Stomach (tissue), 4 donors: ENCODE measurements at regions not wholly inside any gene's neighbourhood (a gene's known extent, or its start where the extent isn't known, plus 50 kb on each side); places are given as distances from the start of the nearest gene placed in this dataset.

ENCODE experiments used
- POLR2AphosphoS5 ChIP-seq, 3 donors: sonication (generic); formaldehyde crosslinking; IDR thresholded peaks; one replicate each; pipeline ENCODE4 v1.6.1; 2016; ENCODE audit warnings: antibody characterized with exemption in 3 of 3
- TF ChIP-seq, protein P1 (sequence below), 7 experiments: fragments of 450-650 bp in 4 of 7; fragments of 200-600 bp in 3 of 7; sonication (generic) in 3 of 7; IDR thresholded peaks; one replicate each; pipeline ENCODE4 v1.5.1; 2016 to 2019; ENCODE audit warnings: antibody characterized with exemption in 7 of 7, control low read depth in 2 of 7, mild to moderate bottlenecking in 1 of 7

DNA sequence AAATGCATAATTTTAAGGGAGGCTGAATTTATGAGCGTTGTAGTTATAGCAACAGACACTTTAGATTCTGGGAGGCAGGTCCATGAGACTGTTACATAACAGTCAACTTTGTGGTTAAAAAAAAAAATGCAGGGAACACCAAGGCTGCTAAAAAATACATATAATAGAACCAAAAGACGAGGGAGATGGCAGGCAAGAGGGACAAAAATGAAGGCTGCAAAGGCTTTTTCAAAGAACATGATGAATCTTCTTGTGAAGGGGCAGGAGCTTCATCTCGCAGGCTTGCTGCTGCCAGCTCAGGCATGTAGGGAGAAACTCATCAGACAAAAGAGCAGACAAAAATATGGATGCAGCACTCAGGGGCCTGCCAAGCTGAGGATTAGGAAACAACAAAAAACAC is 243.9 kb downstream of the SHQ1 start:
- TF ChIP-seq, protein P1, sequence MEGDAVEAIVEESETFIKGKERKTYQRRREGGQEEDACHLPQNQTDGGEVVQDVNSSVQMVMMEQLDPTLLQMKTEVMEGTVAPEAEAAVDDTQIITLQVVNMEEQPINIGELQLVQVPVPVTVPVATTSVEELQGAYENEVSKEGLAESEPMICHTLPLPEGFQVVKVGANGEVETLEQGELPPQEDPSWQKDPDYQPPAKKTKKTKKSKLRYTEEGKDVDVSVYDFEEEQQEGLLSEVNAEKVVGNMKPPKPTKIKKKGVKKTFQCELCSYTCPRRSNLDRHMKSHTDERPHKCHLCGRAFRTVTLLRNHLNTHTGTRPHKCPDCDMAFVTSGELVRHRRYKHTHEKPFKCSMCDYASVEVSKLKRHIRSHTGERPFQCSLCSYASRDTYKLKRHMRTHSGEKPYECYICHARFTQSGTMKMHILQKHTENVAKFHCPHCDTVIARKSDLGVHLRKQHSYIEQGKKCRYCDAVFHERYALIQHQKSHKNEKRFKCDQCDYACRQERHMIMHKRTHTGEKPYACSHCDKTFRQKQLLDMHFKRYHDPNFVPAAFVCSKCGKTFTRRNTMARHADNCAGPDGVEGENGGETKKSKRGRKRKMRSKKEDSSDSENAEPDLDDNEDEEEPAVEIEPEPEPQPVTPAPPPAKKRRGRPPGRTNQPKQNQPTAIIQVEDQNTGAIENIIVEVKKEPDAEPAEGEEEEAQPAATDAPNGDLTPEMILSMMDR (IDR thresholded peaks at IDR 0.05) = no peak
- no peak for TF ChIP-seq POLR2AphosphoS5 (IDR thresholded peaks at IDR 0.05)
